Nephron (organoid): ENCODE measurements at regions not wholly inside any gene's neighbourhood (a gene's known extent, or its start where the extent isn't known, plus 50 kb on each side); places are given as distances from the start of the nearest gene placed in this dataset.

ENCODE experiments used
- H3K27ac Mint-ChIP-seq, 3 experiments: 2 replicates each; pipeline ENCODE4 v1.8.0; 2020; ENCODE audit warnings: mixed read lengths in 3 of 3, mild to moderate bottlenecking in 2 of 3, moderate library complexity in 1 of 3
- H3K27me3 Mint-ChIP-seq: 2 replicates; pipeline ENCODE4 v1.8.0; 2021; ENCODE audit warnings: low read depth, mild to moderate bottlenecking, moderate library complexity, mixed read lengths
- H3K36me3 Mint-ChIP-seq: 2 replicates; pipeline ENCODE4 v1.8.0; 2020; ENCODE audit warnings: low read depth, mixed read lengths
- H3K4me1 Mint-ChIP-seq: 2 replicates; pipeline ENCODE4 v1.8.0; 2020; ENCODE audit warnings: mixed read lengths
- H3K4me3 Mint-ChIP-seq, 3 experiments: 2 replicates each; pipeline ENCODE4 v1.8.0; 2020; ENCODE audit warnings: mild to moderate bottlenecking in 3 of 3, mixed read lengths in 3 of 3, moderate library complexity in 2 of 3
- H3K9me3 Mint-ChIP-seq: 2 replicates; pipeline ENCODE4 v1.8.0; 2020; ENCODE audit warnings: mixed read lengths
- TF ChIP-seq, protein P1 (sequence below), 3 experiments: fragments of 200-600 bp; sonication (generic); IDR thresholded peaks; one replicate each; pipeline ENCODE4 v1.5.0; 2021; ENCODE audit warnings: antibody characterized with exemption in 3 of 3; ENCODE audit not compliant: unreplicated experiment in 3 of 3

DNA sequence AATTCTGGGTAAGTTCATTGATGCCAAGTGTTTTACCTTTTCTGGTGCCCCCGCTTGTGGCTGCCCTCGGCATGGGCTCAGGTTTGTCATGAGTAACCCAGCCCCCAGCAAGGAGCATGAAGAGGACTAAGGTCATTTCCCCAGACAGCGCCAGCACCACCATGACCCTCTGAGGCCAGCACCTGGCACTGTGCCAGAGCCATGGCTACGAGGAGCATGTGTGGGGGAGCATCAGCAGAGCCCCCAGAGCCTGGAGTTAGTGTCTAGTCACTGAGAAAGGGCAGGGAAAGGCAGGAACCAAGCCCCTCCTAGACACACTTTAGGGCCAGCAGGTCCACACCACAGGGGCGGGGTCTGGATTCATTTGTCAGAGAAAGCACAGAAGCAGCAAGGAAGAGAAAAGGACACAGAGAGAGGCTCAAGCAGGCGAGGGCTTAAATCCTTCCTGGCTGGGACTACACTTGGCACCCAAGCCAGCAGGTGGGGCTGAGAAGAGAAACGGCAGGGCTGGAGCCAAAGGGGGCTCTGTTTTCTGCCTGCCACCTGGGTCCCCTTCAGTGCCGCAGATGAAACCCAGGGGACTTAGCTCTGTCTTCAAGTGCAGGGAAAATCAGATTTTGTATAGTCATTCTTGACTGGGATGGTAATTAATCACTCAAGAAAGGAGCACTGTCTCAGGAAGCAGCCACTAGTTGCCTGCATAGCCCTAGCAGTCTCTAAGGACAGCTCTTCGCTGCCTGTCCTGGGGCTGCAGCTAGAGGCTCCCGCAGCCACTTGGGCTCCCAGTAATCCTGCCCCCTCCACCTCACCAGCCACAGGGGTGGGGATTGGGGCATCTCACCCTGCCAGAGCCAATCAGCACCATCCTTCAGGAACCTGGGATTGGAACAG, 79.6 kb upstream of the ZC3H12A start:
- TF ChIP-seq, protein P1, sequence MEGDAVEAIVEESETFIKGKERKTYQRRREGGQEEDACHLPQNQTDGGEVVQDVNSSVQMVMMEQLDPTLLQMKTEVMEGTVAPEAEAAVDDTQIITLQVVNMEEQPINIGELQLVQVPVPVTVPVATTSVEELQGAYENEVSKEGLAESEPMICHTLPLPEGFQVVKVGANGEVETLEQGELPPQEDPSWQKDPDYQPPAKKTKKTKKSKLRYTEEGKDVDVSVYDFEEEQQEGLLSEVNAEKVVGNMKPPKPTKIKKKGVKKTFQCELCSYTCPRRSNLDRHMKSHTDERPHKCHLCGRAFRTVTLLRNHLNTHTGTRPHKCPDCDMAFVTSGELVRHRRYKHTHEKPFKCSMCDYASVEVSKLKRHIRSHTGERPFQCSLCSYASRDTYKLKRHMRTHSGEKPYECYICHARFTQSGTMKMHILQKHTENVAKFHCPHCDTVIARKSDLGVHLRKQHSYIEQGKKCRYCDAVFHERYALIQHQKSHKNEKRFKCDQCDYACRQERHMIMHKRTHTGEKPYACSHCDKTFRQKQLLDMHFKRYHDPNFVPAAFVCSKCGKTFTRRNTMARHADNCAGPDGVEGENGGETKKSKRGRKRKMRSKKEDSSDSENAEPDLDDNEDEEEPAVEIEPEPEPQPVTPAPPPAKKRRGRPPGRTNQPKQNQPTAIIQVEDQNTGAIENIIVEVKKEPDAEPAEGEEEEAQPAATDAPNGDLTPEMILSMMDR (IDR thresholded peaks at IDR 0.05; ENCODE audit: unreplicated experiment in 3 of 3), result no peak
- H3K9me3 Mint-ChIP-seq, result no peaks in the 10 kb centered on the region
- no peak overlapping the region for H3K4me3 Mint-ChIP-seq
- H3K27ac Mint-ChIP-seq, result no peak overlapping the region
- no peaks in the 10 kb centered on the region for H3K4me1 Mint-ChIP-seq
- H3K27me3 Mint-ChIP-seq, result peaks cover 70% of the 10 kb centered on the region
- H3K36me3 Mint-ChIP-seq, result no peaks in the 10 kb centered on the region

DNA sequence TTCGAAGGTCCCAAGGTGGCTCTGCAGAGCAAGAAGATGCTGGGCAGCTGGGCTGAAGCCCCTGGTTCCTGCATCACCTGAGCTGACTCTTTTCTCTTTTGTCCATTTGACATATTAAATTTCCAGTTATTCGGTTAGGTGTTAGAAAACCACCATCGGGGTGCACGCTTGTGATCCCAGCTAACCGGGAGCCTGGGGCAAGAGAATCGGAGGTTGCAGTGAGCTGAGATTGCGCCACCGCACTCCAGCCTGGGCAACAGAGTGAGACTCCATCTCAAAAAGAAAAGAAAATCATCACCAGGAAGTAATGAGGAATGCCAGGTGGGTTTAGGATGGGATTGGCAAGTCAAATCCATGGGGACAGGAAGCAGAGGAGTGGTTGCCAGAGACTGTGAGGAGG, 76.3 kb upstream of the ZC3H12A start:
- Mint-ChIP-seq H3K4me3 (no peak overlapping the region), H3K36me3 (no peaks in the 10 kb centered on the region), H3K9me3 (no peaks in the 10 kb centered on the region), H3K4me1 (no peaks in the 10 kb centered on the region), H3K27ac (no peak overlapping the region), H3K27me3 (peaks cover 73% of the 10 kb centered on the region)
- TF ChIP-seq, protein P1 (IDR thresholded peaks at IDR 0.05; ENCODE audit: unreplicated experiment in 3 of 3), result no peak

DNA sequence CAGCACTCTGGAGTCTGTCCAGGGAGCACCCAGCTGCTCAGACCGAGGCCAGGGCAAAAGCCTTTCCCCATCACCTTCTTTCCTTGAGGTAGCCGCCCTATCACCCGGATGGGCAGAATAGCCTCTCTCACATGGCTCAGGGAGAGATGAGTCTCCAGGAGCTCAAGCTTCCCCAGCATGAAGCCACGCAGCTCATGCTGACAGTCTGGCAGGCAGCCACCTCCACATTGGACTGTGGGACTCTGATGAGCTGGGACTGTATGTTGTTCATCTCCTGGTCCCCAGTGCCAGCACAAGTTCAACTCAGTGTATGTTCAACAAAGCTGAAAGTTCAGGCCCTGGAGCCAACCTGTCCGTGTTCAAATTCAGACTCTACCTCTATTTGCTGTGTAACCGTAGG, 75.2 kb upstream of the ZC3H12A start:
- TF ChIP-seq, protein P1 (IDR thresholded peaks at IDR 0.05; ENCODE audit: unreplicated experiment in 3 of 3), result no peak
- no peak overlapping the region for H3K4me3 Mint-ChIP-seq
- peaks cover 73% of the 10 kb centered on the region for H3K27me3 Mint-ChIP-seq
- no peak overlapping the region for H3K27ac Mint-ChIP-seq
- no peaks in the 10 kb centered on the region for H3K4me1 Mint-ChIP-seq
- H3K9me3 Mint-ChIP-seq, result no peaks in the 10 kb centered on the region
- no peaks in the 10 kb centered on the region for H3K36me3 Mint-ChIP-seq

- no peaks in the 10 kb centered on the region for H3K9me3 Mint-ChIP-seq
- no peaks in the 10 kb centered on the region for H3K4me1 Mint-ChIP-seq
- no peaks in the 10 kb centered on the region for H3K36me3 Mint-ChIP-seq
- TF ChIP-seq, protein P1 (IDR thresholded peaks at IDR 0.05; ENCODE audit: unreplicated experiment in 3 of 3), result no peak
- no peak overlapping the region for H3K27ac Mint-ChIP-seq
- no peak overlapping the region for H3K4me3 Mint-ChIP-seq
- peaks cover 69% of the 10 kb centered on the region for H3K27me3 Mint-ChIP-seq
Observed at GRCh38 chr1:37399830-37400464, 74.4 kb upstream of the ZC3H12A start.

DNA sequence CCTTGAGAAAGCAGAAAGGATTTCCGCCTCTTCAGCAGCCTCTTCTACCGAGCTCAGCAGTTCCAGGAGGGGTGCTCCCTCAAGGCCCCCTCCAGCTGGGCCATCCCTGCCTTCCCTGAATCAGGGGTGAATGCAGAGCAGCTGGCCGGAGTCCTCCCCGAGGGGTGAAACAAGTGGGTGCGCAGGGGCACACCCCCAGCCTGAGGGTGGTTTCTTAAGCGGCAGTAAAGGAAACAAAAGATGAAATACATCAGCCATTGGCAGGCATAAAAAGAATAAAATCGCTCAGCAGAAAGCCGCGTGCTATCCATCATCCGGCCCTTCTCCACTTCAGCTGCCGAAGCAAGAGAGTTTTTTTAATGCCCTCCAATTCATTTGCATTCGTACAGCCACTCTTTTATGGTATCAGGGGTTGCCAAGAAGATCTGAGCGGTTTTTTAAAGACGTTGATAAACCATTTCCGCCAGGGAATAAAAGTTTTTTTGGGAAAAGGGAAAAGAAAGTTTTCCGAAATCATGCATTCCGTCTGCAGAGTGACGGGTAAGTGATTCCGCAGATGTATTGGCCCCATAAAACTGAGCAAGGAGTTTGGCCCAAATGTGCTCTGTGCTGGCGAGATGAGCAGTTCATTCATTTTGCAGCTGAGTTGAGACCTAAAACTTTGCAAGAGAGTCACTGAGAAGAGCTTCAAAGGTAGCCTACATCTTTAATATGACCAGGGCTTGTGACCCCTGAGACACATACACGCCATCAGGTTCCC, 73.7 kb upstream of the ZC3H12A start:
- Mint-ChIP-seq H3K27ac (no peak overlapping the region), H3K4me3 (no peak overlapping the region), H3K9me3 (no peaks in the 10 kb centered on the region), H3K4me1 (no peaks in the 10 kb centered on the region), H3K27me3 (peaks cover 64% of the 10 kb centered on the region), H3K36me3 (no peaks in the 10 kb centered on the region)
- TF ChIP-seq, protein P1 (IDR thresholded peaks at IDR 0.05; ENCODE audit: unreplicated experiment in 3 of 3), result no peak
